HG03064 (cell line): ENCODE measurements at regions not wholly inside any gene's neighbourhood (a gene's known extent, or its start where the extent isn't known, plus 50 kb on each side); places are given as distances from the start of the nearest gene placed in this dataset.
"Not testable (repeated sequence)": the region's sequence is repeated elsewhere in the genome, so short reads cannot be mapped to it uniquely, and the experiment has no call there.

Experiments
- ATAC-seq: cut with Tn5 transposase; IDR thresholded peaks from one replicate; pipeline ENCODE4 v1.9.1; 2021; ENCODE audit warnings: low read depth; ENCODE audit not compliant: unreplicated experiment

DNA sequence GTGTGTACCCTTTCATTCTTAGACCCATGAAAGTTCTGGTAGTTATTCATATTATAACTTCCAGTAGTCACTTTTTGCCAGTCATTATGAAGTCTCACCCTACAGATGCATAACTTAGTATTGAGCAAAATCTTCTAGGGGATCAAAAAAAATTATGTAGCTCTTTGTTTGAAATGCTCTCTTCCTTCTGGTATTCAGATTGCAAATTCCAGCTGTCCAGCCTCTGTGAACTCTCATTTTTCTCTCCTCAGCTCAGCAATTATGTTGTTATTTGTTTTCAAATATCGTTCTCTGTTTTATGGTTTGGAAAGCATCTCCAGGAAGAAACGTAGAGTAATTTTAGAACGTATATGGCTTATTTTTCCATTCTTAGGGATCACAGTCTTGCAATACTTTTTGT, 442.5 kb downstream of the SEMA3D start:
- ATAC-seq: no peak

DNA sequence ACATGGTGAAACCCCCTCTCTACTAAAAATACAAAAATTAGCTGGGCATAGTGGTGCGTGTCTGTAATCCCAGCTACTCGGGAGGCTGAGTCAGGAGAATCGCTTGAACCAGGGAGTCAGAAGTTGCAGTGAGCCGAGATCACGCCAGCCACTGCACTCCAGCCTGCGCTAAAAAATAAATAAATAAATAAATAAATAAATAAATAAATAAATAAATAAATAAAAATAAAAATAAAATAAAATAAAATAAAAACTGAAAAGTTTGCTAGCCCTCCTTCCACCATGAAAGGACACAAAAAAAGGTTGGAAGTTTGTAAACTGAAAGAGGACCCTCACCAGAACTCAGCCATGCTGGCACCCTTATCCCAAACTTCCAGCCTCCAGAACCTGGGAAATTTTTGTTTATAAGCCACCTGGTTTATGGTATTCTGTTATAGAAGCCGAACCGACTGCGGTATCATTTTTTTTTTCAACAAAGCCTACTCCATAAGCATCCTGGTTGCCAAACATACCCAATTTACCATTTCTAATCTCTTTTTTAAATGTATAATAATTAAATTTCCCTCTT, 448.2 kb downstream of the SEMA3D start:
- no peak for ATAC-seq

DNA sequence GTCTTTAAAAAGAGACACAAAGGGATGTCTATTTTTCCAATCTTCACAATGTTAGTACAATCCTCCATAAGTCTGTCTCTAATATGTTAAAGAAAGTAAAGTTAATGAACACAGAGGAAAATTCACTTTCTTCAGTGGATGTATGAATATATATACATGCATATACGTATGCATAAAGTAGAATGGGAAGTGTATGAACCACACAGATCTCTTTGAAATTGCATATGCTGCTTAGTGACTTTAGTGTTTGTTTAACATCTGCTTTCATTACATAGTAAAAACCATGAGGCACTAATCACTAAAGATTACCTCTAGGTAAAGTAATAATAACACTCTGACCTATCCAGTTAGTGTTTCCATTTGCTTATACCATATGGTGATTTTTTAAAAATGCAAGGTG, 451.2 kb downstream of the SEMA3D start:
- no peak for ATAC-seq

DNA sequence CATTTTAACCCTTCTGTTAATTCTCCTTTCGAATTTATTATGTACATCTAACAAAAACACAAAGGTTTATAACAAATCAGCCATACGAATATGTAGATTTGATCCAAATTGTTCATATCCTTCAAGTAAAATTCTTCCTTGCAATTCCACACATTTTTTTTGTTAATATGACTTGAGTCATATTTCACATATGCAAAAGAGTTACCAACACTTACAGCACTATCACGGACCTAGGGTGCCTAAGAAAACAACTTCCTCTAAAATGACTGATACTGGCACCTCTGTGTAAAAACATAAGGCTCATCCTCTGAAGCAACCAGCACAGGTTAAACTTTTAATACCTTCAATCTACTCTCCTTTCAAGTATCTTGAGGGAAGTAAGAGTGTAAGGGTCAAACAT, 451.8 kb downstream of the SEMA3D start:
- no peak for ATAC-seq

DNA sequence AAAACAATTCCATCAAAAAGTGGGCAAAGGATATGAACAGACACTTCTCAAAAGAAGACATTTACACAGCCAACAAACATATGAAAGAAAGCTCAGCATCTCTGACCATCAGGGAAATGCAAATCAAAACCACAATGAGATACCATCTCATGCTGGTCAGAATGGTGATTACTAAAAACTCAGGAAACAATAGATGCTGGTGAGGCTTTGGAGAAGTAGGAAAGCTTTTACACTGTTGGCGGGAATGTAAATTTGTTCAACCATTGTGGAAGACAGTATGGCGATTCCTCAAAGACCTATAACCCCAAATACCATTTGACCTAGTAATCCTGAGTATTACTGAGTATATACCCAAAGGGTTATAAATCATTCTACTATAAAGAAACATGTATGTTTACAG, 452.9 kb downstream of the SEMA3D start:
- ATAC-seq: not testable (repeated sequence)

DNA sequence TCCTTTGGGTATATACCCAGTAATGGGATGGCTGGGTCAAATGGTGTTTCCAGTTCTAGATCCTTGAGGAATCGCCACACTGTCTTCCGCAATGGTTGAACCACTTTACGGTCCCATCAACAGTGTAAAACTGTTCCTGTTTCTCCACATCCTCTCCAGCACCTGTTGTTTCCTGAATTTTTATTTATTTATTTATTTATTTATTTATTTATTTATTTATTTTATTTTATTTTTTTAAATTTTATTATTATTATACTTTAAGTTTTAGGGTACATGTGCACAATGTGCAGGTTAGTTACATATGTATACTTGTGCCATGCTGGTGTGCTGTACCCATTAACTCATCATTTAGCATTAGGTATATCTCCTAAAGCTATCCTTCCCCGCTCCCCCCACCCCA, 456.0 kb downstream of the SEMA3D start:
- ATAC-seq: not testable (repeated sequence)

DNA sequence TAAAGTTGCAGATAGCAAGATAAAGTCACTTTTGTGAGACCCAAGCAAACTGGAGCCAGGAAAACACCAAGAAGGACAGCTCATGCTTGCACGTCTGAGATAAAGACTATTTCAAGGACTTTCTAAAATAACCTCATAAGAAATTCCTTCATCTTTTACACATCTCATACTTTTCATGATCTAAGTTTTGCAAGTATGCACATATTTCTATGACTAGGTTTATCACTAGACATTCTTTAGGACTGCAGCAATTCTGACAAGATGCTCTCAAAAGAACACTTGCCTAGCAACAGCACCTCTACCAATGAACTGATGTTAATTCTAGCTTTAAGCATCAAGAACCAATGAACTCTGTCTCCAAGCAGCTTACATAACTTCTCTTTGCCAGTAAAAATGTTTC, 457.6 kb downstream of the SEMA3D start:
- ATAC-seq: no peak

DNA sequence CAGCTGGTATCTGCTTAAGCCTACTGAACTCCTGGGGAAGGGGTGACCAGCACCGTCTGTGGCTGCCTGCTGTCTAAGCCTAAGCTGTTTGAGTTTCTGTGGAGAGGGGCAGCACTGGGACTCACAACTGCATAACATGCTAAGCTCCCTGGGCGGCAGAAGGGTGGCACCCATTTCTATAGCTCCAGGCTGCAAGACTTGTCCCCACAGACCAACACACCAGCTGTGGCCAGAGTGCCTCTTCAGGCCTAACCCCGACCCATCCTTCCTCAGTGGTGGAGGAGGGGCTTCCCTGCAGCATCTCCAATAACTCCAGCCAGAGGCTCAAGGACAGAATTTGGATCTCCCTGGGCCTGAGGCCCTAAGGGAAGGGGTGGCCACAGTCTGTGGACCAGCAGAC, 464.1 kb downstream of the SEMA3D start:
- no peak for ATAC-seq

DNA sequence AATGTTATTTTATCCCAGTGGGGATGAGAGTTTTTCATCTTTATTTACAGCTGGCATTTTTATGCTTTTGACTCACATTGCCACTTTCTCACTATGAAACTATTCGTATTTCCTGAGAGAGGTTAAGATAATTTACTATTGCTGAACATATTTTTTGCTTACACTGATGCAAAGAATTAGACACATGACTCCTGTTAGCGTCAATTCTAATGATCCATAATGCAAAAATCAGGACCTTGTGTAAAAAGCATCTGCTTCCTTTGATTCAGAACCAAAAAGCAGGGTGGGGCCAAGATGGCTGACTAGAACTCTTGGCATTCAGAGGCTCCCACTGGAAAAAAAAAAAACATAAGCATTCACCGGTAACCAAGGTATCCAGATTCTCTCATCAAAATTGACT, 464.8 kb downstream of the SEMA3D start:
- ATAC-seq: no peak

DNA sequence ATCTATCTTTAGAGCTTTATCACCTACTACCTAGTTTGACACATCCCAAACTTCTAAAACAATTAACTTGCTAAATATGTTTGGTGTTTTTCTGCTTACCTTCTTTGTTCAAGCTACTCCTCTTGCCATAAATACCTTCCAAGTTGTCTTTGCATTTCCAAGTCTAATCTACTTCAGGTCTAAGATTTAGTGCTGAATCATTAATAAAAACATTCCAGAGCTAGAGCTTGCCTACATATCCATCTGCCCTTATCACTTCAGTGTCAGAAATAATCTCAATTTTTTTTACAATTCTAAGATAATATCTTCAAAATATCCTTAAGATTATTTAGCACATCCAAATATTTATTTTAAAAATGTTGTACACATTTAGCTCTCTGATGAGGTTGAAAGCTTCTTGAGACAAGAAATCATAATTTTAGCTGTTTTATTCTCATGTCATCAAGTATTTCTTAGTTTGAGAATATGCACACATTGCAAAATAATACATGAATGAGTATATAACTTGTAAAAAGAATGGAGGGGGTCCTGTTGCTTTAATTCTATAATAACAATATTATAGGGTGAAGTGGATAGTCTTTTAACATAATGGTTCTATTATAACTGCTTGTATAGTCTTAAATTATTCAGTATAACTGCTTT, 466.3 kb downstream of the SEMA3D start:
- no peak for ATAC-seq

DNA sequence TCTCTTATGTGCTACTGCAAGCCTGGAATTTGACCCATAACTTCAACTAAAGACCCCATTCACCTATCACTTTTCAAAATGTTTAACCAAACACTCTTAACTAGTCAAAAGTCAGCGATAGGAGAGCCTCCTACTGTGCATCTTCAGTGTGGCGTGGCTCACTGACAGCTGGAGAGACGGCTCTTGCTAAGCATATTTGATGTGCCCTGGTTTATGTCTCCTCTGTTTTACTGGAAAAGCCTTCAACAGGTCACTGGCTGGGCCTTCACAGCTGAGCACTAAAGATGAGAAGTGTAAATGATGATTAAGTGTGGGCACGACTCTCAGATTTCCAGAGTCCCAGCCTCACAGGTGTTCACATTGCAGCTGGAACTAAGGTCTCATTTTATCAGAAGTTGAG, 472.1 kb downstream of the SEMA3D start:
- ATAC-seq: no peak

DNA sequence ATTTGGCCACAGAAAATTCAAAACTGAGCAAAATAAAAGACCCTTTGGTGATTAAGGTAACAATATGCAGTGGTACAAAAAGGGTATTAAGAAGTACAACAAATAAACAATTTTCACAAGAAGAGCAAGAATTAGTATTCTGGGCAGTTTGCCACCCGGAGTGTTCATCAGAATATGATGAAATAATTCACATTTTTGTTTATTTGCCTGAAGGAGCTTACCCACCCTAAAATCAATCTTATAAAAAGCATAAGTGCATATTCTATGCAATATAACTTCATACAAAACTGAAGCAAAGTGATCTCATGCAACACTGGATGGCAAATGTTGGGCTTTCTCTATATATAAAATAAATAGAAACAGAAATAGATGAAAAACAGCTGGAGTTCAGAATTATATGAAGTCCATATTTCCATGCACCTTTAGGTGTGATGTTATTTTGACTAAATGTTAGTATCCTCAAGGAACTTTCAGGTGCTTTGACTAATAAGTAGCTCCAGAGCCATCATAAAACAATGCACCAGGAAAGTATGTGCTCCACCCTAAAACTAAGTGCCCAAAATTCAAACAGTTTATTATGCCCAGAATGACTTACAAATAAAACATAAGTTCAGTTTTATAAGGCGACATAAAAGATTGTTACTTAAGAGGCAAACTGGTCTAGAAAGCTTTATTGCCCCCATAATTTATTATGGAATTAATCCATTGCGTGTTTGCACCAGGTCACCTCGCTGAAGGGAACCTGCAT, 474.3 kb downstream of the SEMA3D start:
- no peak for ATAC-seq

DNA sequence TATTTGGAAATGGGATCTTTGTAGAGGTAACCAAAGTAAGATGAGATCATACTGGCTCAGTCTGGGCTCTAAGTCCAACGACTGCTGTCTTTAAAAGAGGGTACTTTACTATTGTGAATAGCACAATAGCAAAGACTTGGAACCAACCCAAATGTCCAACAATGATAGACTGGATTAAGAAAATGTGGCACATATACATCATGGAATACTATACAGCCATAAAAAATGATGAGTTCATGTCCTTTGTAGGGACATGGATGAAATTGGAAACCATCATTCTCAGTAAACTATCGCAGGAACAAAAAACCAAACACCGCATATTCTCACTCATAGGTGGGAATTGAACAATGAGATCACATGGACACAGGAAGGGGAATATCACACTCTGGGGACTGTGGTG, 476.3 kb downstream of the SEMA3D start:
- not testable (repeated sequence) for ATAC-seq

DNA sequence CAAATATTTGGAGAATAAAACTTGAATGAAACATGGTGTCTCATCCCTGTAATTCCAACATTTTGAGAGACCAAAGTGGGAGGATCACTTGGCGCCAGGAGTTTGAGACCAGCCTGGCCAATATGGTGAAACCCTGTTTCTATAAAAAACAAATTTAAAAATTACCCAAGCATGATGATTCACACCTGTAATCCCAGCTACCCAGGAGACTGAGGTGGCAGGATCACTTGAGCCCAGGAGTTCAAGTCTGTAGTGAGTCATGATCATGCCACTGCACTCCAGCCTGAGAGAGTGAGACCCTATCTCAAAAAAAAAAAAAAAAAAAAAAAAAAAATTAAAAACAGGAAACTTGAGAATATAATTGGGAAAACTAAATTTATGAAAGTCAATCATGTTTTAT, 481.1 kb downstream of the SEMA3D start:
- no peak for ATAC-seq

DNA sequence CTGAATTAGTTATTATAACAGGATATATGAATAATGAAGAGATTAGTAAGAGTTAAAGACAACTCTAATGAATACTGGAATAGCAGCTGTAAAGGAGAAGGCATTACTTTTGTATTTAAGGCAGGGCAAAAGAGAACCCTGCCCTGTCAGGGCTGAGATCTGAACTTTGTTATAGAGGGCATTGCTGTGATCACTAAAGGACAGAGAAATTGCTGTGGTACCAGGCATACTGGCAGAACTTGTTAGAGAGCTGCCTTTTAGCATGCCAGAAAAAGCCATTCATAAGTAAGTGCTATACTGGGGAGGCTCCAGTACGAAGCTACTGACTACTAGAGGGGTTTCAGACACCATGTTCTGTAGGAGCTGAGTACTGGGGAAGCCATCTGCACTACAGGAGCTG, 481.8 kb downstream of the SEMA3D start:
- no peak for ATAC-seq

DNA sequence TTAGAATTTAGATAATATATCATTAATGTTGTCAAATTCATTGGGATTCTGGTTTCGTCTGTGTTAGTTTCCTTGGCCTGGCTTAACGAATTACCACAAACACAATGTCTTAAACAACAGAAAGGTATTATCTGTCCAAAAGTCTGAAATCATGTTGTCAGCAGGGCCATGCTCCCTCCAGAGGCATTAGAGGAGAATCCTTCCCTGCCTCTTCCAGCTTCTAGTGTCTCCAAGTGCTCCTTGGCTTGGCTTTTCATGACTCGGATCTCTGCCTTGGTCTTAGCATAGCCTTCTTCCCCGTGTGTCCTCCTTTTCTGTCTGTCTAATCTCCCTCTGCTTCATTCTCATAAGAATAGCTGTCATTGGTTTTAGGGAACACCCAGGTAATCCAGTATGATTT, 482.5 kb downstream of the SEMA3D start:
- ATAC-seq: no peak

DNA sequence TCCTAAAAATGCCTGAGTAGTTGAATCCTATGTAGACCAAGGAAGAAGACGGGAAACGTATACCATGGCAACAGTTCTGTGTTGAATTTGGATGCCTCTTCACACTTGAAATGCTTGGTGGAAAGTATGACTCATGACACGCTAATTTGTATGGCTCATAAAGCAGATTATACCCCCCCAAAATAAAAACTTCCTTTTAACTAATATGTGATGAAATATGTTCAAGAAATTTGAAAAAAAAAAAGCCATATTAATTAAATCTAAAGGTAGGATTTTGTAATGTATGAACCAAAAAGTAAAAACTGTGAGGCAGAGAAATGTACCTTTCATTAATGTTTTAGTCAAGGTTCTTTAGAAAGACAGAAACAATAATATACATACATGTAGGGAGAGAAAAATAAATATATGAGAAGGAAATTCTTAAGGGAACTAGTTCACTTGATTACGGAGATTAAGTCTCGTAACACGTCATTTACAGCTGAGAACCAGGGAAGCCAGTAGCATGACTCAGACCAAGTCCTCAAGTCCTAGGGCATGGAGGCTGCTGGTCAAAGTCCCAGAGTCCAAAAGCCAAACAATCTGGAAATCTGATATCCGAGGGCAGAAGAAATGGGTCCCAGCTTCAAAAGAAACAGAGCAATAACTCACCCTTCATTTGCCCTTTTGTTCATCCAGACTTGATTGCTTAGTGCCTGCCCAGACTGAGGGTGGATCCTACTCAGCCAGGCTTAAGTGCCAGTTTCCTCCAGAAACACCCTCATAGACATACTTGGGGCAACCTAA, 485.1 kb downstream of the SEMA3D start:
- no peak for ATAC-seq

DNA sequence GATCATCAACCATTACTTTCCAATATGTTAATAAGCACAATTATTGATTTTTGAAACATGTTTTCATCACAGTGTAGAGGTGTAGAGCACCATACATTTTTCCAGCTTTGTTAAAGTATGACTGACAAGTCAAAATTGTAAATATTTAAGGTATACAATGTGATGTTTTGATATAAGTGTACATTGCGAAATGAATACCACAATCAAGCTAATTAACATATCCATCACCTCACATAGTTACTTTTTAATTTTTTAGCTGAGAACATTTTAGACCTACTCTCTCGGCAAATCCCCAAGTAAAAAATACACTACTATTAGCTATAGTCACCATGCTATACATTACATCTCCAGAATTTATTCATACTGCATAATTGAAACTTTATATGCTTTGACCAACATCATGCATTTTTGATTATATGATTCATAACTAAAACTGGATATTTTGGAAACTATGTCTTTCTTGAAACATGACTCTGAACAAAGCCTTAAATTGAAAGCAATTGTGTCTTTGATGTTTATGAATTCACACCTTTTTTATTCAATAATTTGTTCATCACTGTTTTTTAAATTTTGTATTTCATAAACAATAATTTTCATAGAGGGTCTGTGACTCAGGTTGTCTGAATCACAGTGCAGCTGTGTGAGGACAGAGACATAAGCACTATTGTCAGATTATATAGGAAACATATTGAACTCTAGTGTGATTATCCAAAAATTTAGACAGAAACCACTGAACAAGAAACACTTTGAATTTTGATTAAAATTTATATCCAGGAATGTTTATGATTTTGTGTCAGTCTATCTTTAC, 486.1 kb downstream of the SEMA3D start:
- ATAC-seq: no peak

DNA sequence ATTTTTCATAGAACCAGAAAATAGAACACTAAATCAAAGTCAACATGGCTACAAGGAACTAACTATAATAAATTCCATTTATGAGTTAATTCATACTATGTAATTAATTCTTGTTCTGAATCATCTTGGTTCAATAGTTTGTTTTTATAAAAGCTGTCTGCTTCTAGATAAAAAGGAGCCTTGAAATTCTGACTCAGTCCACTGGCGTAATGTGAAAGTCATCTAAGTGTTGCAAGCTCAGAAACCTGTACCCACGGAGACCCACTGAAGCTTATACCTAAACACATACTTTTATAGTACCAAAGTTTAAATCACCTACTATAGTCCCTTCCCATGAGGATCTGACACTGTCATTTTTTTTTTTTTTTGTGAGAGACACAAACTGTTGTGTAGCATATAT, 489.4 kb downstream of the SEMA3D start:
- ATAC-seq: no peak

DNA sequence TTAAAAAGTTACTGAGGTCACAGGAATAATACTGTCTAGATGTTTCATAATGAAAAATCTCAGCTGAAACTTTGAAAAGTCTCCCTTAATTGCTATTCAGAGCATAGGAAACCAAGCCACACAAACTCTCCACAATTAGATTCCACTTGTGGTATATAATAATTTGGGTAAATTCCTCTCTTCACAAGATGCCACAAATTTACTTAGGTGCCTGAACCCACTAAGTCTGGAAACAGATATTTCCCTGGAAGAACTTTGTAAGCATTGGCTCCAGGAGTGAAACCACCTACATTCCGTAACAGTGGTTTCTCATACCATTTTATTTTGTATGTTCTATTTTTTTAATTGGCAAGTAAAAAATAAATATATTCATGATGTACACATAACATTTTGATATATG, 493.4 kb downstream of the SEMA3D start:
- ATAC-seq: no peak

DNA sequence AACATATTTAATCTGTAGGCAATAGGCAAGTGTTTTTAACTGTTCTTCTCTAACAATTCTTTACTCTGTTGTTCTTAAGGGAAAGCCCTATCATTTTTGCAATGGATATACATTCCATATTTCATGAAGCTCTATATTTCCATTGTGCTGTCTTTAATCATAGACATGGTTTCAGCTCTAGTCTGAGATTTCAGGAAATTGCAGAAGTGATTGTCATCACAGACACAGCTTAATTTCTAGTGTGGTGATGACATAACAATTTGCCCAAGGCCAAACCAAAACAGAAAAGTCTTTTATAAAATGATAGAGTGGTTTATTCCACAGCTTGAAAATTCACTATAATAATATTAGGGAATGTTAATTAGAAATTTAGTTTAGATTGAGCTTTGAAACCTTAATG, 494.1 kb upstream of the SEMA3A start:
- ATAC-seq: no peak
